DMS79 treated with DMSO at 0.1 percent for 48 hours (cell line): ENCODE measurements at regions not wholly inside any gene's neighbourhood (a gene's known extent, or its start where the extent isn't known, plus 50 kb on each side); places are given as distances from the start of the nearest gene placed in this dataset.
"Not testable (repeated sequence)": the region's sequence is repeated elsewhere in the genome, so short reads cannot be mapped to it uniquely, and the experiment has no call there.

Experiments
- DNase-seq: peaks from one replicate; lab custom pipeline; 2025; lab: John Stamatoyannopoulos, UW

- DNase-seq, result no peak
These were observed 53.5 kb downstream of the XCL2 start for GRCh38 chr1:168490306-168490705.

GRCh38 chr1:168488138-168488537, 55.7 kb downstream of the XCL2 start:
- DNase-seq, result no peak

- DNase-seq, result not testable (repeated sequence)
These were observed 57.0 kb downstream of the XCL2 start for GRCh38 chr1:168486820-168487219.

GRCh38 chr1:168485048-168485447, 58.7 kb downstream of the XCL2 start:
- no peak for DNase-seq

GRCh38 chr1:168484083-168484482, 59.7 kb downstream of the XCL2 start:
- no peak for DNase-seq

- DNase-seq, result no peak
These were observed 60.3 kb downstream of the XCL2 start for GRCh38 chr1:168483539-168483938.

GRCh38 chr1:168482106-168482505, 61.7 kb downstream of the XCL2 start:
- DNase-seq, result no peak

- DNase-seq, result no peak
These were observed 62.2 kb downstream of the XCL2 start for GRCh38 chr1:168481586-168481985.

- no peak for DNase-seq
These were observed 62.8 kb downstream of the XCL2 start for GRCh38 chr1:168480997-168481396.

- DNase-seq, result no peak
These were observed 66.0 kb downstream of the XCL2 start for GRCh38 chr1:168477792-168478191.

GRCh38 chr1:168476588-168477385, 67.0 kb downstream of the XCL2 start:
- no peak for DNase-seq

- DNase-seq, result no peak
These were observed 69.5 kb downstream of the XCL2 start for GRCh38 chr1:168474322-168474721.

- no peak for DNase-seq
These were observed 70.7 kb downstream of the XCL2 start for GRCh38 chr1:168473126-168473525.

- DNase-seq, result no peak
These were observed 71.6 kb downstream of the XCL2 start for GRCh38 chr1:168472223-168472622.

GRCh38 chr1:168470901-168471431, 72.8 kb downstream of the XCL2 start:
- DNase-seq, result no peak

GRCh38 chr1:168469690-168470089, 74.1 kb downstream of the XCL2 start:
- no peak for DNase-seq

- DNase-seq, result no peak
These were observed 75.0 kb downstream of the XCL2 start for GRCh38 chr1:168468822-168469221.

GRCh38 chr1:168468042-168468809, 75.6 kb downstream of the XCL2 start:
- no peak for DNase-seq

GRCh38 chr1:168467452-168467851, 76.3 kb downstream of the XCL2 start:
- DNase-seq, result no peak

- no peak for DNase-seq
These were observed 77.1 kb downstream of the XCL2 start for GRCh38 chr1:168466714-168467131.

- peak; percentile 39 for DNase-seq
These were observed 77.6 kb downstream of the XCL2 start for GRCh38 chr1:168466092-168466713.

- not testable (repeated sequence) for DNase-seq
These were observed 82.7 kb downstream of the XCL2 start for GRCh38 chr1:168461108-168461507.

GRCh38 chr1:168457296-168457695, 86.5 kb downstream of the XCL2 start:
- not testable (repeated sequence) for DNase-seq
